GM23248 (cell line): ENCODE measurements at regions not wholly inside any gene's neighbourhood (a gene's known extent, or its start where the extent isn't known, plus 50 kb on each side); places are given as distances from the start of the nearest gene placed in this dataset.
"Not testable (repeated sequence)": the region's sequence is repeated elsewhere in the genome, so short reads cannot be mapped to it uniquely, and the experiment has no call there.

Experiments
- DNase-seq: peaks from one replicate; pipeline ENCODE4 v3.0.0-alpha.2; 2015
- H2AFZ ChIP-seq: fragments of 200-600 bp; sonication (generic); 2 replicates; pipeline ENCODE4 v1.6.1; 2016; ENCODE audit warnings: antibody characterized with exemption
- H3F3A ChIP-seq: fragments of 200-600 bp; sonication (generic); 2 replicates; pipeline ENCODE4 v1.6.1; 2016; ENCODE audit warnings: mild to moderate bottlenecking, antibody characterized with exemption, mixed run types; ENCODE audit not compliant: insufficient read depth
- H3K27ac ChIP-seq: fragments of 200-600 bp; sonication (generic); 2 replicates; pipeline ENCODE4 v1.5.1; 2016; ENCODE audit warnings: mild to moderate bottlenecking
- H3K27me3 ChIP-seq: fragments of 200-600 bp; sonication (generic); replicated peaks from 2 replicates; pipeline ENCODE4 v1.6.1; 2016; ENCODE audit warnings: mild to moderate bottlenecking; ENCODE audit not compliant: insufficient read depth
- H3K36me3 ChIP-seq: fragments of 200-600 bp; sonication (generic); 2 replicates; pipeline ENCODE4 v1.6.1; 2016; ENCODE audit warnings: low read depth, mild to moderate bottlenecking
- H3K4me1 ChIP-seq: fragments of 200-600 bp; sonication (generic); 2 replicates; pipeline ENCODE4 v1.6.1; 2016; ENCODE audit warnings: mild to moderate bottlenecking; ENCODE audit not compliant: insufficient read depth
- H3K4me2 ChIP-seq: fragments of 200-600 bp; sonication (generic); one replicate; pipeline ENCODE4 v1.6.1; 2016; ENCODE audit warnings: mild to moderate bottlenecking; ENCODE audit not compliant: unreplicated experiment
- H3K4me3 ChIP-seq: fragments of 200-600 bp; sonication (generic); 2 replicates; pipeline ENCODE4 v1.5.1; 2016; ENCODE audit warnings: mild to moderate bottlenecking
- H3K79me2 ChIP-seq: fragments of 200-600 bp; sonication (generic); 2 replicates; pipeline ENCODE4 v1.6.1; 2016; ENCODE audit warnings: mild to moderate bottlenecking; ENCODE audit not compliant: insufficient read depth
- H3K9ac ChIP-seq: fragments of 200-600 bp; sonication (generic); 2 replicates; pipeline ENCODE4 v1.6.1; 2016; ENCODE audit warnings: mild to moderate bottlenecking
- H3K9me2 ChIP-seq: fragments of 200-600 bp; sonication (generic); 2 replicates; pipeline ENCODE4 v1.6.1; 2016; ENCODE audit warnings: mixed run types, mild to moderate bottlenecking, moderate library complexity; ENCODE audit not compliant: insufficient read depth
- H3K9me3 ChIP-seq: fragments of 200-600 bp; sonication (generic); one replicate; pipeline ENCODE4 v1.6.1; 2017; ENCODE audit warnings: low read depth
- H4K20me1 ChIP-seq: fragments of 200-600 bp; sonication (generic); 2 replicates; pipeline ENCODE4 v1.6.0; 2016; ENCODE audit not compliant: insufficient read depth
- EZH2 ChIP-seq: fragments of 200-600 bp; sonication (generic); IDR thresholded peaks from 2 replicates; pipeline ENCODE4 v1.6.1; 2018; ENCODE audit warnings: antibody characterized with exemption, mild to moderate bottlenecking; ENCODE audit not compliant: insufficient read depth, poor library complexity, severe bottlenecking
- EZH2phosphoT487 ChIP-seq: fragments of 200-600 bp; sonication (generic); IDR thresholded peaks from 2 replicates; pipeline ENCODE4 v1.6.1; 2018; ENCODE audit warnings: antibody characterized with exemption, moderate library complexity, mild to moderate bottlenecking, low read depth; ENCODE audit not compliant: insufficient read depth
- WGBS, 2 experiments: methylation state at CpG; one replicate each; pipeline ENCODE4 v1.1.6; 2015 to 2017; ENCODE audit warnings: low lambda C conversion rate in 2 of 2, low coverage in 1 of 2; ENCODE audit errors: missing lambda C conversion rate in 2 of 2; 5-methylcytosine and 5-hydroxymethylcytosine counted together
- in situ Hi-C: fragments of 300-500 bp; cut with MboI; formaldehyde crosslinking; loops from 2 replicates; pipeline ENCODE4 v1.15.0; 2020

- no peak overlapping the region for H3K4me3 ChIP-seq
- no peak for DNase-seq
- H3K27ac ChIP-seq: no peak overlapping the region
- no peaks in the 10 kb centered on the region for H3K79me2 ChIP-seq
- no peaks in the 10 kb centered on the region for H3K9me2 ChIP-seq
- no peaks in the 10 kb centered on the region for H3K27me3 ChIP-seq
- no peak overlapping the region for H3K4me2 ChIP-seq
- peak overlapping the region; percentile 41; the same call in 1 of the 2 replicates for H2AFZ ChIP-seq
- H3K9me3 ChIP-seq: no peaks in the 10 kb centered on the region
- peaks cover 23% of the 10 kb centered on the region for H3F3A ChIP-seq
- H4K20me1 ChIP-seq: no peaks in the 10 kb centered on the region
- H3K36me3 ChIP-seq: no peaks in the 10 kb centered on the region
- in situ Hi-C loops: no loop called here
- H3K9ac ChIP-seq: no peak overlapping the region
- TF ChIP-seq EZH2phosphoT487 (no peak), EZH2 (no peak)
- WGBS, 2 experiments: 48% methylated on average over 8 of the region's 8 CpGs
- H3K4me1 ChIP-seq: peaks cover 28% of the 10 kb centered on the region
Measured at GRCh38 chr12:27861428-27862167, 81.6 kb upstream of the MANSC4 start.

- Histone ChIP-seq H3K27ac (no peak overlapping the region), H3K4me2 (no peak overlapping the region), H3K4me1 (peaks cover 10% of the 10 kb centered on the region), H3K79me2 (no peaks in the 10 kb centered on the region), H4K20me1 (no peaks in the 10 kb centered on the region), H3K27me3 (no peaks in the 10 kb centered on the region), H2AFZ (no peak overlapping the region), H3F3A (peaks cover 7% of the 10 kb centered on the region), H3K9me2 (no peaks in the 10 kb centered on the region), H3K36me3 (no peaks in the 10 kb centered on the region), H3K4me3 (no peak overlapping the region), H3K9me3 (no peaks in the 10 kb centered on the region), H3K9ac (no peak overlapping the region)
- TF ChIP-seq EZH2phosphoT487 (no peak), EZH2 (no peak)
- in situ Hi-C loops: no loop called here
- no peak for DNase-seq
- WGBS, 2 experiments: 94 to 95% methylated on average over 4 of the region's 4 CpGs
Measured at GRCh38 chr12:27859648-27860047, 79.6 kb upstream of the MANSC4 start.

GRCh38 chr12:27857006-27857405 is 77.0 kb upstream of the MANSC4 start:
- H3K36me3 ChIP-seq, H3K9me3 ChIP-seq, H3K4me2 ChIP-seq, H2AFZ ChIP-seq, H3K27ac ChIP-seq, H3K4me1 ChIP-seq, H3K79me2 ChIP-seq, H3K9me2 ChIP-seq, H3K9ac ChIP-seq, in situ Hi-C loops, DNase-seq, H3F3A ChIP-seq, H3K27me3 ChIP-seq, H4K20me1 ChIP-seq, H3K4me3 ChIP-seq: not testable (repeated sequence)

GRCh38 chr12:27852742-27853141 is 72.7 kb upstream of the MANSC4 start:
- H3K27me3 ChIP-seq: no peaks in the 10 kb centered on the region
- H4K20me1 ChIP-seq: no peaks in the 10 kb centered on the region
- no peak overlapping the region for H2AFZ ChIP-seq
- no peak overlapping the region for H3K9ac ChIP-seq
- H3K79me2 ChIP-seq: no peaks in the 10 kb centered on the region
- no peak overlapping the region for H3K27ac ChIP-seq
- TF ChIP-seq EZH2phosphoT487 (no peak), EZH2 (no peak)
- H3K4me2 ChIP-seq: no peak overlapping the region
- no peak for DNase-seq
- H3K9me2 ChIP-seq: no peaks in the 10 kb centered on the region
- no peaks in the 10 kb centered on the region for H3K36me3 ChIP-seq
- 88% methylated on average over 3 of the region's 3 CpGs for WGBS, 2 experiments
- no peaks in the 10 kb centered on the region for H3F3A ChIP-seq
- H3K4me3 ChIP-seq: no peak overlapping the region
- in situ Hi-C loops: no loop called here
- no peaks in the 10 kb centered on the region for H3K4me1 ChIP-seq
- H3K9me3 ChIP-seq: no peaks in the 10 kb centered on the region
